GM12878 (cell line): ENCODE measurements at regions not wholly inside any gene's neighbourhood (a gene's known extent, or its start where the extent isn't known, plus 50 kb on each side); places are given as distances from the start of the nearest gene placed in this dataset.

ENCODE experiments used
- ATAC-seq: fragments of 200-7000 bp; cut with Tn5 transposase; 3 replicates; pipeline ENCODE4 v1.9.1; 2020; ENCODE audit warnings: mild to moderate bottlenecking, moderate library complexity
- BruUV-seq: library from RNA; stranded (reverse); fragments of 400-500 nt; replicated peaks from 2 replicates; lab custom pipeline; 2021; lab: Mats Ljungman, UMichigan
- CTCF ChIA-PET: fragments of 300-600 bp; sonication (Branson Sonifier 250); formaldehyde crosslinking; extraction: SDS; loops from one replicate; lab custom pipeline; 2021; ENCODE audit warnings: inconsistent platforms; lab: Yijun Ruan, JAX
- POLR2A ChIA-PET: fragments of 350-600 bp; formaldehyde crosslinking; extraction: SDS; loops from one replicate; lab custom pipeline; 2021; ENCODE audit warnings: inconsistent platforms; lab: Charles Lee
- RAD21 ChIA-PET: fragments of 300-600 bp; sonication (Branson Sonifier 250); formaldehyde crosslinking; loops from one replicate; lab custom pipeline; 2023; ENCODE audit warnings: antibody characterized with exemption; ENCODE audit not compliant: unreplicated experiment; lab: Charles Lee
- SMC1A ChIA-PET: fragments of 300-600 bp; sonication (Branson Sonifier 250); formaldehyde crosslinking; loops from one replicate; lab custom pipeline; 2023; ENCODE audit not compliant: unreplicated experiment, uncharacterized antibody; lab: Charles Lee
- DNase-seq: peaks from one replicate; pipeline ENCODE4 v3.0.0-alpha.2; 2011; ENCODE audit warnings: low read depth, low spot score
- FAIRE-seq: peaks from 3 replicates; lab custom pipeline; 2011; peaks lifted over from hg19 to GRCh38; lab: Jason Lieb, UNC
- H2AFZ ChIP-seq: 2 replicates; pipeline ENCODE4 v1.6.0; 2011; ENCODE audit warnings: low read depth, low read length, control low read depth; ENCODE audit not compliant: control insufficient read depth
- H3K27ac ChIP-seq: 2 replicates; pipeline ENCODE4 v1.5.1; 2011; ENCODE audit warnings: control low read depth; ENCODE audit not compliant: control insufficient read depth, insufficient read depth
- H3K27me3 ChIP-seq, 2 experiments: replicated peaks in 1 of 2; 2 replicates each; pipeline versions ENCODE4 v1.6.0 to v1.6.1; 2011; ENCODE audit warnings: low read length in 1 of 2; ENCODE audit not compliant: control insufficient read depth in 2 of 2, insufficient read depth in 2 of 2
- H3K36me3 ChIP-seq, 2 experiments: 2 replicates each; pipeline ENCODE4 v1.5.1; 2011; ENCODE audit warnings: low read length in 1 of 2; ENCODE audit not compliant: control insufficient read depth in 2 of 2, insufficient read depth in 2 of 2
- H3K4me1 ChIP-seq: 2 replicates; pipeline ENCODE4 v1.6.1; 2011; ENCODE audit warnings: mild to moderate bottlenecking, low read length, moderate library complexity, mixed read lengths; ENCODE audit not compliant: control insufficient read depth, insufficient read depth
- H3K4me2 ChIP-seq: 2 replicates; pipeline ENCODE4 v1.6.0; 2011; ENCODE audit warnings: control low read depth; ENCODE audit not compliant: control insufficient read depth, insufficient read depth
- H3K4me3 ChIP-seq: fragments of 200-600 bp; sonication (generic); 2 replicates; pipeline ENCODE4 v1.5.1; 2016
- H3K79me2 ChIP-seq: 2 replicates; pipeline ENCODE4 v1.6.0; 2011; ENCODE audit warnings: low read length; ENCODE audit not compliant: control insufficient read depth, insufficient read depth
- H3K9ac ChIP-seq: 2 replicates; pipeline ENCODE4 v1.8.0; 2011; ENCODE audit warnings: low read length, control low read depth, mixed read lengths; ENCODE audit not compliant: control insufficient read depth, insufficient read depth
- H3K9me3 ChIP-seq: replicated peaks from 3 replicates; pipeline ENCODE4 v1.5.1; 2011; ENCODE audit warnings: mild to moderate bottlenecking, low read length; ENCODE audit not compliant: control insufficient read depth, insufficient read depth
- H4K20me1 ChIP-seq: 2 replicates; pipeline ENCODE4 v1.6.0; 2011; ENCODE audit not compliant: control insufficient read depth, insufficient read depth
- BHLHE40 ChIP-seq, 2 experiments: fragments of 450-650 bp in 1 of 2; IDR thresholded peaks; 2 replicates each; pipeline ENCODE4 v1.6.1; 2011 to 2017; ENCODE audit warnings: low read depth in 2 of 2, borderline replicate concordance in 1 of 2, improper control_type of control experiment in 1 of 2, low read length in 1 of 2, mild to moderate bottlenecking in 1 of 2
- BMI1 ChIP-seq: fragments of 450-650 bp; IDR thresholded peaks from 2 replicates; pipeline ENCODE4 v1.6.1; 2016; ENCODE audit warnings: mild to moderate bottlenecking, moderate library complexity, borderline replicate concordance
- CBX5 ChIP-seq: sonication (generic); IDR thresholded peaks from 2 replicates; pipeline ENCODE4 v1.6.1; 2016; ENCODE audit warnings: low read depth, moderate library complexity, mild to moderate bottlenecking, inconsistent platforms
- CHD4 ChIP-seq: fragments of 200-600 bp; sonication (generic); IDR thresholded peaks from 2 replicates; pipeline ENCODE4 v1.6.1; 2016; ENCODE audit warnings: mild to moderate bottlenecking
- NR2C1 ChIP-seq: fragments of 450-650 bp; IDR thresholded peaks from 2 replicates; pipeline ENCODE4 v1.6.1; 2017; ENCODE audit warnings: antibody characterized with exemption, mild to moderate bottlenecking, moderate library complexity
- RELA ChIP-seq: fragments of 450-650 bp; IDR thresholded peaks from 2 replicates; pipeline ENCODE4 v1.8.0; 2014; ENCODE audit warnings: borderline replicate concordance; ENCODE audit not compliant: partially characterized antibody
- SREBF1 ChIP-seq: IDR thresholded peaks from 2 replicates; pipeline ENCODE4 v1.6.1; 2012; ENCODE audit warnings: mild to moderate bottlenecking, low read length
- TCF3 ChIP-seq: IDR thresholded peaks from 2 replicates; pipeline ENCODE4 v1.6.1; 2012; ENCODE audit warnings: low read depth, mild to moderate bottlenecking, low read length, borderline replicate concordance; ENCODE audit not compliant: insufficient read depth
- USF1 ChIP-seq: IDR thresholded peaks from 2 replicates; pipeline ENCODE4 v1.6.1; 2011; ENCODE audit warnings: borderline replicate concordance, low read depth, mild to moderate bottlenecking, moderate library complexity, mixed read lengths, low read length; ENCODE audit not compliant: insufficient read depth; ENCODE audit errors: extremely low read length
- WRNIP1 ChIP-seq: IDR thresholded peaks from 2 replicates; pipeline ENCODE4 v1.6.1; 2011; ENCODE audit warnings: low read depth, low read length, improper control_type of control experiment, borderline replicate concordance
- WGBS: methylation state at CpG from one replicate; pipeline ENCODE4 v1.1.6; 2016; ENCODE audit warnings: low lambda C conversion rate; ENCODE audit not compliant: insufficient replicate concordance, insufficient coverage; ENCODE audit errors: missing lambda C conversion rate; 5-methylcytosine and 5-hydroxymethylcytosine counted together
- in situ Hi-C: fragments of 300-500 bp; cut with MboI; formaldehyde crosslinking; loops from 9 replicates; pipeline ENCODE4 v1.14.3; 2018; ENCODE audit warnings: mixed read lengths
- intact Hi-C: fragments of 100-400 bp; cut with micrococcal nuclease; formaldehyde crosslinking; loops from one replicate; pipeline ENCODE4 v1.14.2; 2022; ENCODE audit not compliant: unreplicated experiment

GRCh38 chr2:183838295-183838694 is 714.1 kb downstream of the NUP35 start:
- TF ChIP-seq CBX5 (no peak), SREBF1 (no peak), TCF3 (no peak), WRNIP1 (no peak), RELA (no peak), CHD4 (no peak), BHLHE40 (IDR thresholded peaks at IDR 0.05; ENCODE audit: borderline replicate concordance in 1 of 2, low read depth in 2 of 2, low read length in 1 of 2) (no peak), USF1 (no peak), NR2C1 (no peak), BMI1 (no peak)
- Histone ChIP-seq H2AFZ (no peak overlapping the region), H3K79me2 (no peaks in the 10 kb centered on the region), H3K9ac (no peak overlapping the region), H3K9me3 (no peaks in the 10 kb centered on the region), H3K36me3 (no peaks in the 10 kb centered on the region), H3K27ac (no peak overlapping the region), H4K20me1 (no peaks in the 10 kb centered on the region), H3K4me3 (no peak overlapping the region), H3K4me1 (no peaks in the 10 kb centered on the region), H3K27me3 (no peaks in the 10 kb centered on the region), H3K4me2 (no peak overlapping the region)
- ChIA-PET CTCF (no interaction called here), RAD21 (no interaction called here), POLR2A (no interaction called here), SMC1A (interaction anchor here (1.5 kb wide), 1 partner anchor 14 kb away, joined by 3 read pairs; no protein-coding TSS in a partner anchor)
- no peak for ATAC-seq
- WGBS: 30% methylated on average over 5 of the region's 5 CpGs
- no TSS peak for BruUV-seq
- intact Hi-C loops (no loop called here), in situ Hi-C loops (no loop called here)
- no peak for DNase-seq
- no peak for FAIRE-seq
